ENCODE measurements at regions not wholly inside any gene's neighbourhood (a gene's known extent, or its start where the extent isn't known, plus 50 kb on each side); places are given as distances from the start of the nearest gene placed in this dataset.
A peak's percentile ranks its signal among the peaks of the same experiment; 100 is the strongest.
"Not testable (repeated sequence)": the region's sequence is repeated elsewhere in the genome, so short reads cannot be mapped to it uniquely, and the experiment has no call there.

DNA sequence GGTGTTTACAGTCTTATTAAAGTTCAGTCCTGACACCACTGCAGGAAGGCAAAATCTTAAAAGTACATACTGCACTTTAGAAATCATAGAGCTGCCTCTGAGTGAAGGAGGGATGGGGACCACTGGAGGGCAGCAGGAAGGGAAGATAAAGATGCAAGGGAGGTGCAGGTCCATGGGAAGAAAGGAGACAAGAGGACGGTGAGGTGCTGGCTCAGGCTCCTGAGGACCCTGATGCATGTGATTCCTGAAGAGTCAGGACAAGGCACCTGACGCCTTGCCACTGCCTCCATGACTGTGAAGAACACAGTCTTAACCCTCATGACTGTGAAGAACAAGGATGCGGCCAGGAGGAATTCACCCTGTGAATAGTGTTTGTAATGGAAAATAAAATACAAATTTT is 116.2 kb upstream of the NPAS2 start:
- no peaks in the 10 kb centered on the region for H3K27me3 ChIP-seq
- H3K36me3 ChIP-seq, result no peaks in the 10 kb centered on the region
- H3K4me3 ChIP-seq, result no peak overlapping the region
- no peaks in the 10 kb centered on the region for H3K9me3 ChIP-seq (replicated peaks)
- no peak for DNase-seq
- H3K27ac ChIP-seq, result no peak overlapping the region
- no peaks in the 10 kb centered on the region for H3K4me1 ChIP-seq

DNA sequence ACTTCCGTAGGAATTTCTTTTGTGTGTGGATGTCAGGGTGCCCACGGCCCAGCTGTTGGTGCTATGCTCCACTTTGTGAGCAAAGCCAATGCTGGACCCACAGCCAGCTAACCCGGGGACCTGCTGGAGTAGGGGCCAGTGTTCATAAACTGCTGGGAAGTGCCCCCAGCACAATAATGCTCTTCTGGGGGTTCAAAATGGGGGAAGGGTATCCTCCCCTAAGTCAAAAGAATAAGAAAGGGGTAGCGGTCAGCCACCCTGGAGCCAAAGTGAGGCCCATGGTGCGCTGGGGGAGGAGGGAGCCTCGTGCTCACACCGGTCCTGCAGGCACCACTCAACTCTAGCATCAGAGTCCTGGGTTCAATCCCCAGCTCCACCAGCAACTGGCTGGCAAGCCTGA is 115.8 kb upstream of the NPAS2 start:
- DNase-seq, result no peak
- no peaks in the 10 kb centered on the region for H3K36me3 ChIP-seq
- no peak overlapping the region for H3K27ac ChIP-seq
- no peaks in the 10 kb centered on the region for H3K4me1 ChIP-seq
- H3K4me3 ChIP-seq, result no peak overlapping the region
- H3K9me3 ChIP-seq (replicated peaks), result no peaks in the 10 kb centered on the region
- H3K27me3 ChIP-seq, result no peaks in the 10 kb centered on the region

GRCh38 chr2:100704711-100705110 is 115.2 kb upstream of the NPAS2 start:
- H3K4me3 ChIP-seq, result no peak overlapping the region
- no peaks in the 10 kb centered on the region for H3K9me3 ChIP-seq (replicated peaks)
- no peaks in the 10 kb centered on the region for H3K4me1 ChIP-seq
- H3K36me3 ChIP-seq, result no peaks in the 10 kb centered on the region
- DNase-seq, result no peak
- H3K27me3 ChIP-seq, result no peaks in the 10 kb centered on the region
- no peak overlapping the region for H3K27ac ChIP-seq

- no peak overlapping the region for H3K27ac ChIP-seq
Observed at GRCh38 chr2:100707016-100707947, 112.7 kb upstream of the NPAS2 start.

GRCh38 chr2:100708333-100708732 is 111.6 kb upstream of the NPAS2 start:
- DNase-seq, result no peak
- no peaks in the 10 kb centered on the region for H3K27me3 ChIP-seq
- no peak overlapping the region for H3K27ac ChIP-seq
- no peaks in the 10 kb centered on the region for H3K4me1 ChIP-seq
- no peaks in the 10 kb centered on the region for H3K36me3 ChIP-seq
- H3K9me3 ChIP-seq (replicated peaks), result no peaks in the 10 kb centered on the region
- no peak overlapping the region for H3K4me3 ChIP-seq

More at GRCh38 chr2:100707016-100707947, 112.7 kb upstream of the NPAS2 start:
- Histone ChIP-seq H3K4me3 (no peak overlapping the region), H3K9me3 (replicated peaks) (no peaks in the 10 kb centered on the region), H3K27me3 (no peaks in the 10 kb centered on the region), H3K4me1 (no peaks in the 10 kb centered on the region), H3K36me3 (no peaks in the 10 kb centered on the region)
- DNase-seq, result no peak

GRCh38 chr2:100713106-100713505 is 106.8 kb upstream of the NPAS2 start:
- DNase-seq, result no peak
- H3K4me1 ChIP-seq, result no peaks in the 10 kb centered on the region
- H3K4me3 ChIP-seq, result no peak overlapping the region
- no peak overlapping the region for H3K27ac ChIP-seq
- H3K36me3 ChIP-seq, result no peaks in the 10 kb centered on the region
- no peaks in the 10 kb centered on the region for H3K27me3 ChIP-seq
- H3K9me3 ChIP-seq (replicated peaks), result no peaks in the 10 kb centered on the region

DNA sequence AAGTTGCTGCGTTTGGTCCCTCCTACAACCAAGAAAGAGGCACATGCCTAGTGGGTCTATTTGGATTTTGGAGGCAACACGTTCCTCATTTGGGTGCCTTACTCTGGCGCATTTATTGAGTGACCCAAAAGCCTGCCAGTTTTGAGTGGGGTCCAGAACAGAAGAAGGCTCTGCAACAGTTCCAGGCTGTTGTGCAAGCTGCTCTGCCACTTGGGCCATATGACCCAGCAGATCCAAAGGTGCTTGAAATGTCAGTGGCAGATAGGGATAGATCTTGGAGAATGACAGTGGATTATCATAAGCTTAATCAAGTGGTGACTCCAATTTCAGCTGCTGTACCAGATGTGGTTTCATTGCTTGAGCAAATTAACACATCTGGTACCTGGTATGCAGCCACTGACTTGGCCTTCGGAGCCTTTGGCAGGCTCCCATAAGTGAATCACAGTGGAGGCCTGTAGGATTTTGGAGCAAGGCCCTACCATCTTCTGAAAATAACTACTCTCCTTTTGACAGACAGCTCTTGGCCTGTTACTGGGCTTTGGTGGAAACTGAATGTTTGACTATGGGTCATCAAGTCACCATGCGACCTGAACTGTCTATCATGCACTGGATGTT is 105.4 kb upstream of the NPAS2 start:
- H3K36me3 ChIP-seq; H3K4me1 ChIP-seq; H3K27me3 ChIP-seq; H3K4me3 ChIP-seq; H3K9me3 ChIP-seq (replicated peaks); H3K27ac ChIP-seq; DNase-seq: not testable (repeated sequence)

DNA sequence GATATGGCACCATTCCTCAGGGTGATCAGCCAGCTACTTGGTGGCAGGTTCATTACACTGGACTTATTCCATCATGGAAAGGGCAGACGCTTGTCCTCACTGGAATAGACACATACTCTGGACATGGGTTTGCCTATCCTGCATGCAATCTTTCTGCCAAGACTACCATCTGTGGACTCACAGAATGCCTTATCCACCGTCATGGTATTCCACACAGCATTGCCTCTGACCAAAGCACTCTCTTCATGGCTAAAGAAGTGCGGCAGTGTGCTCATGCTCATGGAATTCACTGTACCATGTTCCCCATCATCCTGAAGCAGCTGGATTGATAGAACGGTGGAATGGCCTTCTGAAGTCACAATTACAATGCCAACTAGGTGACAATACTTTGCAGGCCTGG is 104.1 kb upstream of the NPAS2 start:
- H3K4me1 ChIP-seq; H3K9me3 ChIP-seq (replicated peaks); H3K36me3 ChIP-seq; H3K27me3 ChIP-seq; H3K27ac ChIP-seq; DNase-seq; H3K4me3 ChIP-seq: not testable (repeated sequence)

- Histone ChIP-seq H3K27me3 (no peaks in the 10 kb centered on the region; the same call in 1 of the 2 replicates), H3K36me3 (no peaks in the 10 kb centered on the region), H3K4me1 (no peaks in the 10 kb centered on the region), H3K27ac (no peak overlapping the region), H3K4me3 (no peak overlapping the region), H3K9me3 (replicated peaks) (no peaks in the 10 kb centered on the region)
- DNase-seq, result no peak
Observed at GRCh38 chr2:100716581-100716980, 103.4 kb upstream of the NPAS2 start.

DNA sequence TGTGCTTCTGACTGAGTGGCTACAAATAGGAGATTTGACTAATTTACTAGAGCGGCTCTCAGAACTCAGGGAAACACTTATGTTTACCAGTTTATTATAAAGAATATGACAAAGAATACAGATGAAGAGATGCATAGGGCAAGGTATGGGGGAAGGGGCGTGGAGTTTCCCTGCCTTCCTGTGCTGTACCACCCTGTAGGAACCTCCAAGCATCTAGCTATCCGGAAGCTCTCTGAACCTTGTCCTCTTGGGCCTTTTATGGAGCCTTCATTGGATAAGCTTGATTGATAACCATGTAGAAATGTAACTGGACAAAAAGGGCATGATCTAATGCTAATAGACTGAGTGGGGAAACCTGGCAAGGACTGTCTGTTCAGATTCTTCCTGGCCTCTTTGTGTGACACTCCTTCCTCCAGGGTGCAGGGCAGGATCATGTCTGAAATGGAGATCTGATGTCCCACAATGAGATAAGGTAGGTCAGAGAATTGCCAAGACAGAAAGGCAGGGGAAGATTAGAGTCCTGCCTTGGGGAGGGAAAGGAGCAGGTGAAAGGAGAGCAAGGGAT is 101.8 kb upstream of the NPAS2 start:
- no peak for DNase-seq
- Histone ChIP-seq H3K9me3 (replicated peaks) (no peaks in the 10 kb centered on the region), H3K36me3 (no peaks in the 10 kb centered on the region), H3K27ac (no peak overlapping the region), H3K27me3 (no peaks in the 10 kb centered on the region; the same call in 1 of the 2 replicates), H3K4me1 (no peaks in the 10 kb centered on the region), H3K4me3 (no peak overlapping the region)

- no peaks in the 10 kb centered on the region for H3K36me3 ChIP-seq
- H3K9me3 ChIP-seq (replicated peaks), result no peaks in the 10 kb centered on the region
- no peaks in the 10 kb centered on the region; the same call in 1 of the 2 replicates for H3K27me3 ChIP-seq
- no peak for DNase-seq
- H3K27ac ChIP-seq, result no peak overlapping the region
- no peak overlapping the region for H3K4me3 ChIP-seq
- no peaks in the 10 kb centered on the region for H3K4me1 ChIP-seq
Observed at GRCh38 chr2:100720445-100720844, 99.5 kb upstream of the NPAS2 start.

- no peaks in the 10 kb centered on the region for H3K4me1 ChIP-seq
- no peak for DNase-seq
- no peak overlapping the region for H3K27ac ChIP-seq
- H3K4me3 ChIP-seq, result no peak overlapping the region
- H3K9me3 ChIP-seq (replicated peaks), result no peaks in the 10 kb centered on the region
- H3K27me3 ChIP-seq, result no peaks in the 10 kb centered on the region; the same call in 1 of the 2 replicates
- H3K36me3 ChIP-seq, result no peaks in the 10 kb centered on the region
Observed at GRCh38 chr2:100721693-100722092, 98.2 kb upstream of the NPAS2 start.

DNA sequence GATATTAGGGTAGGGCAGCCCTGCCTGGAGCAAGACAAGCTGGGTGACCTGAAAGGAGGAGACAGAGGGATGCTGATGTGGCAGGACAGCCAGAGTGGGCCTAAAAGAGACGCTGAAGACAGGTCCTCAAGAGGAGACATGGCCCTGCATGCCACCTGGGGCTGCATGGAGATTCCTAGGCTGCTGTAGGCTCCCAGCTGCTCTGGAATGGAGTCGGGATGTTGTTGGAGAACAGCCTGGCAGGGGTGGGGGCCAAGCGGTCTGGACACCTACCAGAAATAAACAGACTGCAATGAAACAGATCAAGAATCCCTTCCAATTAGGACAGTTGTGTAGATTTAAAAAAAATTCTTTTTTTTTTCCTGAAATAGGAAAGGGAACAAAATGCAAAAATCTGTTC is 97.8 kb upstream of the NPAS2 start:
- Histone ChIP-seq H3K4me1 (no peaks in the 10 kb centered on the region), H3K36me3 (no peaks in the 10 kb centered on the region), H3K9me3 (replicated peaks) (no peaks in the 10 kb centered on the region), H3K4me3 (no peak overlapping the region), H3K27me3 (no peaks in the 10 kb centered on the region; the same call in 1 of the 2 replicates), H3K27ac (no peak overlapping the region)
- no peak for DNase-seq

DNA sequence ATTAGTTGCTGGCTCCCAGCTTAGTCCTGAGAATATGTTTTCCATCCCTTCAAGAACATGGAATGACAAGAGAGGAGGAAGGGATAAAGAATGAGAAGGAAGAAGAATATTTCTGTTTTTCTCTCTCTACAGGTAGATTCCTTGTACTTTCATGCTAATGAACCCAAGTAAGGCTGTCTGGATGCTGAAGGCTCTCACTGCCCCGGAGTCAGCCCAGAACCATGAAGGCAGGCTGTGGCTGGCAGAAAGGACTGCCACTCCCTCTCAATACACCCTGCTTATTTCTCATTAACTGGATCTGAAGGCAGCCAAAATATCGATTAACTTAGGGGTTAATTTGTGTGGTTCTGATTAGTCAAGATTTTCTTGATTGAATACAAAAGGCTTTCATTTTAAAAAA is 93.1 kb upstream of the NPAS2 start:
- DNase-seq, result no peak
- Histone ChIP-seq H3K4me1 (no peaks in the 10 kb centered on the region), H3K36me3 (no peaks in the 10 kb centered on the region), H3K9me3 (replicated peaks) (no peaks in the 10 kb centered on the region), H3K27me3 (no peaks in the 10 kb centered on the region), H3K4me3 (no peak overlapping the region), H3K27ac (no peak overlapping the region)

- H3K9me3 ChIP-seq (replicated peaks), result no peaks in the 10 kb centered on the region
- DNase-seq, result peak; percentile 9 to 35
- H3K36me3 ChIP-seq, result no peaks in the 10 kb centered on the region
- no peaks in the 10 kb centered on the region for H3K4me1 ChIP-seq
- no peaks in the 10 kb centered on the region; the same call in 1 of the 2 replicates for H3K27me3 ChIP-seq
- no peak overlapping the region for H3K4me3 ChIP-seq
- no peak overlapping the region for H3K27ac ChIP-seq
Observed at GRCh38 chr2:100730290-100730868, 89.6 kb upstream of the NPAS2 start.
